ENCODE measurements at regions not wholly inside any gene's neighbourhood (a gene's known extent, or its start where the extent isn't known, plus 50 kb on each side); places are given as distances from the start of the nearest gene placed in this dataset.
A peak's percentile ranks its signal among the peaks of the same experiment; 100 is the strongest.

DNA sequence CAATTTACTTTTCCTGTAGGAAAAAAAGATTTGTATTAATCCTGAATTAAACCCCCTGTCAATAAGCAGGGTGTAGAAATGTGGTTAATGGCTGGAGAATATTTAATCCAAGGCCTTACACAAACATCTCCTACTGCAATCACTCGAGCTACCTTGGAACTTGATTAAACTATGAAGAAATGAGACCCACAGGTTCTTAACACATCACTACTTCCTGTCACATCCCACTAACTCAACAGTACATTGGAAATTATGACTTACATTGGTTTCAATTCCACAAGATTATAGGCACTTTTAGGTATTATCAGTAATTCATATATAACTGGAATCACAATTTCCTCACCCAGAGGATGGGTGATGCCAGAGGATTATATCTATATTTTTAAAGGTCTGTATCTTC lies 480.3 kb downstream of the MRPL39 start:
- FAIRE-seq = no peak

DNA sequence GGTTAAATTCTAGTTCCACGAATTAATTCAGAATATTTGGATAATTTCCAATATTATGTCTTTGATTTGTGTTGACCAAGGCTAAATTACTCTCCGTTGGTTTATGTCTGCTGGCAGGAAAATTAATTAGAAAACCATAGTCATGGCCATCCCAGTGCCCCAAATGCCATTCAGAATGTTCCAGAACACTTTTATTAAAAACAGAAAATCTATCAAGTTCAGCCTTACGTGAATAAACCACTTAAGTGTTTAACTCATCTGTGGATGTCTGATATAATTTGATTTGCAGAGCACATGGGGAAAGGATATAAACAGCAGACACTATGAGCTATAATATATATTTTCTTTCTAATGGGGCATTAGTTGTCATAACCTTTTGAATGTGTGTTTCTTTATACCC lies 480.7 kb downstream of the MRPL39 start:
- no peak for FAIRE-seq

- no peak for FAIRE-seq
These were observed 488.6 kb downstream of the MRPL39 start for GRCh38 chr21:25118648-25119047.

GRCh38 chr21:25115021-25115420 lies 492.3 kb downstream of the MRPL39 start:
- no peak for FAIRE-seq

- no peak for FAIRE-seq
These were observed 499.6 kb downstream of the MRPL39 start for GRCh38 chr21:25107708-25108107.

- no peak for FAIRE-seq
These were observed 503.6 kb downstream of the MRPL39 start for GRCh38 chr21:25103500-25104207.

GRCh38 chr21:25097648-25098047 lies 509.6 kb downstream of the MRPL39 start:
- no peak for FAIRE-seq

DNA sequence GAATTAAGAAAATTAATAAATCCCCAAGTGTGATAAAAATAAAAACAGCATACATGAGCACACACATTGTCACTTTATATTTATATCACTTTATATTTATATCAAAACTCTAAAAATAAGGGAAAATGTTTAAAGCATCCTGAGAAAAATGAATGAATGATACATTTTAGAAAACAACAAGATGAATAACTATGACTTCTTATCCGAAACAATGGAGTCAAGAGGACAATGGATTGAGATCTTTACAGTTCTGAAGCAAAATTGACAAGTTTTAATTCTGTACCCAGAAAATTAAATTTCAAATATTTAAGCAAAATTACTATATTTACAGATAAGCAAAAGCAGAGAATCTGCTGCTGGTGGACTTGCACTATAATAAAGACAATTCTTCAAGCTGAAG lies 512.6 kb downstream of the MRPL39 start:
- no peak for FAIRE-seq

DNA sequence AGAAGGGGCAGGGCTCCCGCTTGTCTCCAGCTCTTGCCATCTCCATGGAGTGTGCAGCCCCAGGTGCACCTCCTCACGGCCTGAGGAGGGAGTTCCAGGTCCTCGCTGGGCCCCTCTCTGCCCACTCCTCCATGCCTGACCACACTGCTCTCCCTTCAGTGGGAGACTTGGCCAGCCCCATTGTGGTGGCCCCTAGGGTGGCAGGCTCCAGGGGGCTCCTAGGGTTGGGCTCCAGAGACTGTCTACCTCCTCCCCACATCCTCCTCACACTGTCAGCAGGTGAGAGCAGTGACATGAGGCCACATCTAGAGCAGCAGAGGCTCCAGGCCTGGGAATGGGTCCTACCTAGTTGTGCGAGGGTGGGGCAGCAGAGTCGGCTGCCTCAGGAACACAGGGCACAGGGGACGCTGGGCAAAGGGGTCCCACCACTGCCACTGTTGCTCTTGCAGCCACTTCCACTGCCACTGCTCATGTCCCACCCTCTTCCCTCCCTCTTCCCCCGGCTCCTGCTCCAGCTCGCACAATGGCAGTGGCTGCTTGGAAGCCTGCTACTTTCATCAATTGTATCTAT lies 514.8 kb downstream of the MRPL39 start:
- FAIRE-seq = no peak

GRCh38 chr21:25081096-25081495 lies 526.2 kb downstream of the MRPL39 start:
- FAIRE-seq = no peak

DNA sequence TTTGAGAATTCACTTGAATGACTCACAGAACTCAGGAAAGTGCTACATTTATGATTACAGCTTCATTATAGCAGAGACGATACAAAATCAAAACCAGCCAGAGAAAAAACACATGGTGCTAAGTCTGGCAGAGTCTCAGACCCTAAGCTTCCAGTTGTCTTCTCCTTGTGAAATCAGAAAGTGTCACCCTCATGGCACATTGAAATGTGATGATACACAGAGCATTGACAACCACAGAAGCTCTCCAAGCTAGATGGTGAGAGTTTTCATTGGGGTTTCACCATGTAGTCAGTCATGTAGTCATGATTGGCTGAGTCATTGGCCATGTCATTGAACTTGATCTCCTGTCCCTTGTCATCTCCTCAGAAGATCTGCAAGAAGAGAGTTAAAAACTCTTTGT lies 526.6 kb downstream of the MRPL39 start:
- no peak for FAIRE-seq

DNA sequence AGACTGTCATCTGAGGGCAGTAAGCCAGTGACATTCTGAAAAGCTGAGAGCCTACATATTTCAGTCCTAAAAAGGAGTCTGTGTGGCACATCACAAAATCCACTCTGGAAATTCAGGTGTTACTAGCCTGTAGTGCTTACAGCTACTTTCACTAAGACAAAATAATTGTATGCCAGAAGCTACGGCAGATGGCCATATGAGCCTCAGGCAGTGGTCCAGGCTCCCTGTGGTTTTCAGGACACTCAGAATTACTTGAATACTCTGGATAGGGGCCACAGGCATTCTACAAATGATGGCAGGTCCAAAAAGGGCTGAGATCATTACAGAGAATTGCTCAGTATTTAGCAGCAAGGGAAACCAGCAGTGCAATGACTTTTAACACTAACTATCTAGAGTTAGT lies 527.1 kb downstream of the MRPL39 start:
- no peak for FAIRE-seq

DNA sequence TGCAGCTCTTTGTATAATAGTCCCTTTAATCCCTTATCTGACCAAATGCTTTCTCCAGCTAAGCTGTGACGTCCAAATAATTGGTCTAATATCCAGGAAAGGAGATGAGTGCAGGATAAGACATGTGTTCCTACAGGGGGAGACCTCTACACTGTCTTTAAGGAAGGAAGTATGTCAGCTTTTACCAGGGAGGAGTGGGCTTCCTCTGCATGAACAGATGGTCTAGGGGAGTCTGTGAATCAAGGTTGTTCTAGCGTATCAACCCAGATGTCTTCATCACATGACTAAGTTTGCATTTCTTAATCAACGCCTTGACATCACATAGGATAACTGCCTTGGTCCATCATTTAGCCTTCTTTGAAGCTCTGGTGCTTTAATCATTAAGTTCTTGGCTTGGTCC lies 528.2 kb downstream of the MRPL39 start:
- FAIRE-seq = no peak

DNA sequence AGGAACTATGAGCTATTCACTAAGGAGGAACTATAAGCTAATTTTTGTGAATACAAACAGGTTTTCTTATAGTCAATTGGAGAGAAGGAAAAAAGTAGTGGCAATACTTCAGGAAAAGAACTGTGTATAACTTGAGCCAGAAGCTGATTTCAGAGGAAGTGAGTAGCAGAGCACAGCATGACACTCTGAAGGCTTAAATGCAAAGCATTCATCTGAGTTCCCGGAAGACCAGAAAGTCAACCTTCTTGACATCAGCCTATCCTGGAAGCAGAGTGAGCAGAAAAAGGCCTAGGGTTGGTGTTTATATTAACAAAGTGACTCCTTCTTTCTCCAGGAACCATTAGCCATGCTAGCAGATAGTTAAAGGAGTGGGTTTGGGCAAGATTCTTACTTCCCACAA lies 545.2 kb downstream of the MRPL39 start:
- FAIRE-seq = no peak

DNA sequence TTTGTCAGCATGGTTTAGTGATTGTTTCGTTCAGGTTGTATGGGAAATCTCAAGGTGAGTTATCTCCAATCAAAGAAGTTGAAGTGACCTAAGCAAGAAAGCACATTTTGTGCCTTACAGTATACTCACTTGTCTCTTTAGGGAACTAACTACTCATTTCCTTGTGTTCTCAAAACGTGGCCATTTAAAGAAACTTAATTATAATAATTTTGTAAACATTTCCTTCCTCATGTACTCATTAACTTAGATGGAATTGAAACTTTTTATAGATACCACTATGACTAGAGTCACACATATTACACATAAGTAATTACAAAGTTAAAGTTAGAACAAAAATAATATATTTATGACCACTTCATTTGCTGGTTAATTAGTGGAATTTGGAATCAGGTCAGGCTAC lies 552.6 kb downstream of the MRPL39 start:
- no peak for FAIRE-seq

GRCh38 chr21:25039461-25040380 lies 567.6 kb downstream of the MRPL39 start:
- FAIRE-seq = peak; percentile 95

GRCh38 chr21:25036775-25037174 lies 570.5 kb downstream of the MRPL39 start:
- FAIRE-seq = no peak

- no peak for FAIRE-seq
These were observed 575.5 kb downstream of the MRPL39 start for GRCh38 chr21:25031750-25032149.

- FAIRE-seq = no peak
These were observed 577.7 kb downstream of the MRPL39 start for GRCh38 chr21:25029580-25029979.

DNA sequence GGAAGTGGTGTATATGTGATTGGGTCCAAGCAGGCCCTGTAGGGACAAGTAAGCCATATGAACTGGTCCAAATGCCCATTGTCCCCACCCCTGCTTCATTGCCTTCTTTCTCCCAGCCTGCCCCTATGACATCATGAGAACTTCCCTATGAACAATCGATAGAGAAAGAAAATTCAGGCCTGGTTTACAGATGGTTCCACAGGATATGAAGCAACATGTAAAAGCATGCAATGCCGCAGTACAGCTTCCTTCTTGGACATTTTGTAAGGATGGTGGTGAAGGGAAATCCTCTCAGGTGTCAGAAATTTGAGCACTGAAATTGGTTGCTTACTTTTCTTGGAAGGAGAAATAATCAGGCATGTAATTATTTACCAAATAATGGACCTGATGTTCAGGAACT lies 581.7 kb downstream of the MRPL39 start:
- FAIRE-seq = no peak

- no peak for FAIRE-seq
These were observed 582.6 kb downstream of the MRPL39 start for GRCh38 chr21:25024639-25025038.

GRCh38 chr21:25005388-25005787 lies 601.9 kb downstream of the MRPL39 start:
- FAIRE-seq = no peak

- no peak for FAIRE-seq
These were observed 604.6 kb downstream of the MRPL39 start for GRCh38 chr21:25002676-25003075.

GRCh38 chr21:24995216-24995615 lies 612.1 kb downstream of the MRPL39 start:
- no peak for FAIRE-seq

All from islet of Langerhans (tissue), 1 donor.